Hematopoietic multipotent progenitor cell treated with erythropoietin and hydrocortisone succinate and interleukin-3 and kit ligand, for 8 days (in vitro differentiated cells): ENCODE measurements at regions not wholly inside any gene's neighbourhood (a gene's known extent, or its start where the extent isn't known, plus 50 kb on each side); places are given as distances from the start of the nearest gene placed in this dataset.
A peak's percentile ranks its signal among the peaks of the same experiment; 100 is the strongest.
"Not testable (repeated sequence)": the region's sequence is repeated elsewhere in the genome, so short reads cannot be mapped to it uniquely, and the experiment has no call there.

ENCODE experiments used
- DNase-seq: peaks from one replicate; pipeline ENCODE4 v3.0.0-alpha.2; 2015

DNA sequence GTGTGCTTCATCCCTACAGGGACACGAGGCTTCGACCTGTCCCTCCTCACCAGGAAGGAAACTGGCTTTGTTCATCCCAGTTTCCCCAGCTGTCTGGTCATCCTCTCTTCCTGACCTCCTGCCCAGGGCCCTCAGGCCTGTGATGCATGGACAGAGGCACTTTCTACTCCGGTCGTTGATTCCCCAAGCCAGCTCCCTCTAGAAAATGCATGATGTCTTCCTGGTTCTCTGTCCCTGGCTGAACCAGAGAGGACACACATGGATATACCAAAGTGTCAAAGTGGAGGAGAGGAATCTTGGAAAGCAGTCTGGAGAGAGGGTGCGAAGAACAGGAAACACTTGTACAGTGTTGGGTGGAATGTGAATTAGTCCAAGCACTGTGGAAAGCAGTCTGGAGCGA, 501.4 kb downstream of the TMEM121 start:
- not testable (repeated sequence) for DNase-seq

DNA sequence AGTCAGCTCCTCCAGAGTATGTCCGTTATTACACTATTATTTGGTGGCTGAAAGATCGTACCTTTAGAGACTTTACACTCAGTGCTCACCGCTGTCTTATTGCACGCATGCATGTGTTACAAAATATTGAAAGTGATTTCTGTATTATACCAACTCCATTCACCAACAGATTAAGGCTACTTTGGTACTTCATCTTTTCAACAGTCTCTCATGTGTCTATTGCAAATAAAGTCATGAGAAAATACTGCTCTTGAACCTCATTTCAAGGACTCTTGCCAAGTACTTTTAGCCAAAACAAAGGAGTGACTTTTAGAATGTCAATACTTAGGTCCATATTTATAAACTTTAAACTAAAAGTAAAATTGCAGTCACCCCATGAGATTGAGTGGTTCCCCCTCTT, 503.6 kb downstream of the TMEM121 start:
- DNase-seq = no peak

DNA sequence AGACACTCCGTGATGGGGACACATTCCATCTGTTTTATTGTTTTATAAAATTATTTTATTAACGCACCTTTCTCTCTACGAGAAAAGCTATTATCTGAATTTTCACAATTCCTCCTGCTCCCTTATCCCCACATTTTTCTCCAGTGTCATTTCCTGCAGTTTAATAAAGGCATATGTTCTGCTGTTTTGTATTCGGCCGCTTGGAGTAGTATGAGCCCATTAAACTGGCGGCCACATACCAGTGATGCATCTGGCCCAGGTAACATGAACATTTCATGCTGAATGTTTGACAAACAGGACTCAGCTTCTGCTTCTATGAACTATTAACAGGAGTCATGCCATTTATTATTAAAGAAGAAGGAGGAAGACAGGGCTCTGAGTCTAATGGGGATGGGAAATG, 511.0 kb downstream of the TMEM121 start:
- no peak for DNase-seq

DNA sequence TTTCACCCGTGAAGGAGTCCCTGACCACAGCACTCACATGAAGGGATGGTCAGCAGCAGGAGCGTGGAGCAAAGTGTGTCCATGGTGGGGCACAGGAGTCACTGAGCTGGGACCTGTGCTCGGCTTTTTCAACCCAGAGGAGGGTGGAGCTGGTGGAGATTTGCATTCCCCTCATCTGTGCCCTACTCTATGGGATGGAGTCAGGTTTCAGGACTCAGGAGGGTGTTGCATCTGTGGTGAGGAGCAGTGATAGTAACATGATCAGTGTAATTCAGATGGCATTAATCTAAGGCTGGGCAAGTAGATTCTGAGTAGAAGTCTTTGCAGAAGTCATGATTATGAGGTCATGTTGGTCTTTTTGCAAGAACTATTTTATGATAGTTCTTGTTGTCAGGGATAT, 511.9 kb downstream of the TMEM121 start:
- no peak for DNase-seq

DNA sequence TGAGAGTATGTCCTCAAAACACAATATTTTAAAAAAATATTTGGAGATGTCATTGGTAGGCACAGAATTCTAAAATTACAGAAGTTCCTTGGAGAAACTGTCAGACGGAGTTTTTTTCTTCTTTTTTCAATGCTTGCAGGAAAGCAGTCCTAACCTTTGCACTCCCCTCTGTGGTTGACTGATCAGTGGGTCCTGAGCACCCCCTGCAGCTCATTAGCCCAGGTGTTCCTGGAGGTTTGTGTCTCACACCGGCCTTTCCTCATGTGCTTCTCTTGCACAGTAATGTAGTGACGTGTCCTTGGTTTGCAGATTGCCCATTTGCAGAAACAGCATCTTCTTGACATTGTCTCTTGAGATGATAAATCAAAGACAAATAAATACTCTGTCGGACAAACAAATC, 513.0 kb downstream of the TMEM121 start:
- peak; percentile 29 for DNase-seq

DNA sequence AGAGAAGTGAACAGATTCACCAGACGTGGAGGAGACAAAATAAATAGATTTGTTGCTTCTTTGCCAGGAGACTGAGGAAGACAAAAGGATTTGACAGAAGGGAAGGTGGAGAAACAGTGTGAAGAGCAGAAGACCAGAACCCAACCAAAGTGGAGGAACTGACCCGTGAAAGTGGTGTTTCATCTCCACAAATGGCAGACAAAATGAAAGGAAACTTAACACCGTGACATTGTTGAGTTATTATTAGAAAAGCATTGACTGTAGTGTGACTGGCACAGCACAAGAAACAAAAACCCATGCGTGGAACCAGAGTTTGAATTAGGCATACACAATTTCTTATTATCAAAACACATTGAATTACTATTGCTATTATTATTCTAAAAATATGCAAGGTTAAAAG, 518.1 kb downstream of the TMEM121 start:
- DNase-seq = no peak

DNA sequence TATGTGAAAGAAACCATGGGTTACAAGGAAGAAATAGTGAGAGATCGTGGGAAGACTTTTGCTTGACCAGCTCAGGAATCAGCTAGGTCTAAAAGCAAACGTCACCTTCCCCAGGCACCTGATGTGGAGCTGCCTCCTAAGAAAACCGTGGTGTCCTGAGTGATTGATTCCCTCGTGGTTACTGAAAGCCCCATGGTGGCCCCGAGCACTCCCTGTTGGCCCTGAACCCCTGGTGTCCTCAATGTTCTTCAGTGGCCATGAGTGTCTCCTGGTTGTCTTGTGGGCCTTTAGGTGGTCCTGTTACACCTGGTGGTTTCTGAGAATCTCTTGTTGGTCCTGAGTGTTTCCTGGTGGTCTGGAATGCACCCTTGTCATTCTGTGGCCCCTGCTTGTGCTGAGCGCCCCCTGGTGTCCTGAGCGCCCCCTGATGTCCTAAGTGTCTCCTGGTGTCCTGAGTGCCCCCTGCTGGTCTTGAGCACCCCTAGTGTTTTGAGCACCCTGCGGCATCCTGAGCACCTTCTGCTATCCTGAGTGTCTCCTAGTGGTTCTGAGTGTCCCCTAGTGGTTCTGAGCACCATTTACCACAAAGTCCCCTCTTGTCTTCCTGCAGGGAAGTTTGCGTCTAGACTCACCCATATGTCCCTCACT, 518.7 kb downstream of the TMEM121 start:
- DNase-seq = peak; percentile 88

DNA sequence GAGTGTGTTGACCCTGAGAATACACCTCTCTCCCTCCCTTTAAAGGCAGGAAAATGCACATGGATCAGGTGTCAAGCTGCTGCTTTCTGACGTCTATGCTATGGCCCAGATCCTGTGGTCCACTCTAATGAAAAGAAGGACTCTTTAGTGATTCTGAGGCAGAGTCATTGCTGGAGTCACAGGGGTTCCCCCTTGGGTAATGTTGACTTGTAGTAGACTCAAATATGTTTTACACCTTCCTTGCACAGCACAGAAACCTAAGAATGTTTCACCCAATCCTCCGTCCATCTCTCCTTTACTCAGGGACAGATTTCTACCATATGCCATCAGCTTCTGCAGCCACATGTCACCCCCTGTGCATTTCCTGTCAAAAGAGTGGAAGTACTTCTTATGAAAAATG, 525.4 kb downstream of the TMEM121 start:
- DNase-seq = no peak

DNA sequence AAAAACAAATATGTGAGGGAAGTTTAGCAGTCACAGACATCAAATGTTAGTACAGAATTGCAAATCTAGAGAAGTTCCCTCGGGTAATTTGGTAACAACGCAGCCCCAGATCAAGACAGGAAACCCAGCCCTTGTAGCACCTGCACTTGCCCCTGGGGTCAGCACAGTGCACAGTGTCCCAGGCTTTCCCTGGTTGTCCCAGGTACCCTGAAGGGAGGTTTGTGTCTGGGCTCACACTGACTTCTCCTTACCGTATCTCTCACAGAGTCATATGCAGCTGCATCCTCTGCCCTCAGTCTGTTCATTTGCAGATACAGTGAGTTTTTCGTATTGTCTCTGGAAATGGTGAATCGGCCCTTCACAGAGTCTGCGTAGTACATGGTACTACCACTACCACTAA, 528.9 kb downstream of the TMEM121 start:
- no peak for DNase-seq

DNA sequence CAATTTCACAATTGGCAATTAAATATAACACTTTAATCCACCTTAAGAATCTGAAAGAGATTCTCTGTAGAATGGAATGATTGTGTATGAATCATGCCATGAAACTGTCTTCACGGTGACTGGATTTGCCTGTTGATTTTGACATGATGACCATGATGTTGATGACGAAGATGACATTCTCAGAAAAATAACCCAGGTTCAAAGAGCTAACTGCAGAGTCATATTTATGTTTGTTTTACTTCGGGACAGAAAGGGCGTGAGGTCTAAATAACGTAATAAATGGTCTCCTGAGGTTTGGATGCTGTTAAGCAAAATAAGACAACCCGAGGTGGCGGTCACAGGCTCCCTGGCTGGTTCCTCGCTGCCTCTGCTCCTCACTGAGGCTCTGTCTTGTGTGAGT, 532.0 kb downstream of the TMEM121 start:
- no peak for DNase-seq

DNA sequence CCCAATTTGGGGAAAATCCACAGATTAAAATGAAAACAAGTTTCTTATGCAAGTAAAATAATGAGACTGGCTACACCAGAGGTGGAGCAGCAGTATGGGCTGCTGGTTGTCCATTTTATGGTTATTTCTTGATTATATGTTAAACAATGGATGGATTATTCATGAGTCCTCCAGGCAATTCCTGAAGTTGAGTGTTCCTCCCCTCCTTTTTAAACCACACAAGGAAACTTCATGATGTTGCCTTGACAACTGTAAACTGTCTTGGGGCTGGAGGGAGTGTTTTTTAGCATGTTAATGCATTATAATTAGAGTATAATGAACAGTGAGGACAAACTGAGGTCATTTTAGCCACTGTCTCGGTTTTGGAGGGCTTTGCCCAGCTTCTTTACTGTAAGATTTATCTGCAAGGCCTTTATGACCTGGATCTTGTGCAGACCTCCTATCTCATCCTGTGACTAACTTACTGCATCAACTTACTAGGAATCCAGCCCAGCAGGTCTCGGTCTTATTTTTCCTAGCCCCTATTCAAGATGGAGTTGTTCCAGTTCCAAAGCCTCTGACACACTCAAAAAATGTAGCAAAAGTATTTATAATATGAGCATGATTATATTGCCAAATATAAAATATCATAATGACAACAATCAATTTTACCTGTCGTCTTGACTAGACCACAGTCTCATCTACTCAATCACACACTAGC, 534.0 kb downstream of the TMEM121 start:
- no peak for DNase-seq

DNA sequence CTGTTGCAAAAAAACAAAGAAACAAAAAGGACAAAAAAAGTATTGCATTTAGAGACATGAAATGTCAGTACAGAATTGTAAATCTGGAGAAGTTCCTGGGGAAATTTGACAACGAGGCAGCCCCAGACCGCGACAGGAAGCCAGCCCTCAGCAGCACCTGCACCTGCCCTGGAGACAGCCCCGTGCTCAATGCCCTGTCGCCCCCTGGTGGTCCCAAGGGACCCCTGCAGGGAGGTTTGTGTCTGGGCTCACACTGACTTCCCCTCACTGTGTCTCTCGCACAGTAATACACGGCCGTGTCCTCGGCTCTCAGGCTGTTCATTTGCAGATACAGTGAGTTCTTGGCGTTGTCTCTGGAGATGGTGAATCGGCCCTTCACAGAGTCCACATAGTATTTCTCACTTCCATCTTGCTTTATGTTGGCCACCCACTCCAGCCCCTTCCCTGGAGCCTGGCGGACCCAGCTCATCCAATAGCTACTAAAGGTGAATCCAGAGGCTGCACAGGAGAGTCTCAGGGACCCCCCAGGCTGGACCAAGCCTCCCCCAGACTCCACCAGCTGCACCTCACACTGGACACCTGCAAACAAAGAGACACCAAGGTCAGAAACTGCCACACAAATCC, 535.6 kb downstream of the TMEM121 start:
- DNase-seq = peak; percentile 16

DNA sequence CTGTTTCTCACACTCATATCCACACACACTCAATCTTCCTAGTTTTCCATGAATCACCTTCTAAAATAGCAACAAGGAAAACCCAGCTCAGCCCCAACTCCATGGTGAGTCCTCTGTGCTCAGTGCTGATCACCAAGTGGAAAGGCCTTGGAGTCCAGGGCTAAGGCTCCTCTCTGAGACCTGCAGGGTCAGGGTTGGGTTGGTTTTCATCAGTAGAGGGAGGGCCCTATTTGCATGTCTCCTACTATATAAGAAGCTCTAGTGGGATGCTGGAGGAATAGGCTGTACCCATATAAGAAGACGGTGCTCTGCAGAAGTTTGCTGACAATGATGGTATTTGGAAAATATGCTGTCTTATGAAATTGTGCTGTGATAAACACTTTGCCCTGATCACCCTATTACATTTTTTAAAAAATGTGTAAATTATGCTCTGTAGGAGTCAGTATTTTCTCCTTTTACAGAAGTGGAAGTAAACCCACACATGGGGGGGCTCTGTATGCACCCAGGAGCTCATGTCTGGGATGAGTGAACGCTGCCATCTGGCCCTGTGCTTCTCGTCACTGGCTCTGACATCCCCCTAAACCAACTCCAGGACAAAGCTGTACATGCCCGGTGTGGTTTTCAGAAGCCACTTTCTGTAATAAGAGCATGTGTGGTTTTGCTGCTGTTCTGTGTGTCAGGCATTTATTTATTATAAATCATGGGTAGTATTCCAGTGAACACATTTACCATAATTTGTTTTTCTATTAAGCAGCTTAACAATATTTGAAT, 536.3 kb downstream of the TMEM121 start:
- DNase-seq = no peak

DNA sequence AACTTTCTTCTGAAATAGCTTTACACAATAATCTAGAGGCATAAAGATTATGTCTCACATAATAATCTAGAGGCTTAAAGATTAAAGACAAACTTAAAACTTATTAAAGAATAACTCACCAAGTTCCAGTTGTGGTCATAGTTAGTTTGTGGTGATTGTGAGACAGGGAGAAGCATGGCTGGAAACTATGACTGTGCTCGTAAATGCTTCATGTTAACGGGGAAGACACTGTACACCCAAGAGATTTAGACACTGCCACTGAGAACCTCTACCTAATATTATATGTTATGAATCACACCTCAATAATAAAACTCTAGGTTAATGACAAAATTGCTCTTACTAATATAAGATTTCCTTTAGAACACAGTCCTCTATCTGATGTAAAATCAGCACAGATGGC, 541.6 kb downstream of the TMEM121 start:
- DNase-seq = no peak

DNA sequence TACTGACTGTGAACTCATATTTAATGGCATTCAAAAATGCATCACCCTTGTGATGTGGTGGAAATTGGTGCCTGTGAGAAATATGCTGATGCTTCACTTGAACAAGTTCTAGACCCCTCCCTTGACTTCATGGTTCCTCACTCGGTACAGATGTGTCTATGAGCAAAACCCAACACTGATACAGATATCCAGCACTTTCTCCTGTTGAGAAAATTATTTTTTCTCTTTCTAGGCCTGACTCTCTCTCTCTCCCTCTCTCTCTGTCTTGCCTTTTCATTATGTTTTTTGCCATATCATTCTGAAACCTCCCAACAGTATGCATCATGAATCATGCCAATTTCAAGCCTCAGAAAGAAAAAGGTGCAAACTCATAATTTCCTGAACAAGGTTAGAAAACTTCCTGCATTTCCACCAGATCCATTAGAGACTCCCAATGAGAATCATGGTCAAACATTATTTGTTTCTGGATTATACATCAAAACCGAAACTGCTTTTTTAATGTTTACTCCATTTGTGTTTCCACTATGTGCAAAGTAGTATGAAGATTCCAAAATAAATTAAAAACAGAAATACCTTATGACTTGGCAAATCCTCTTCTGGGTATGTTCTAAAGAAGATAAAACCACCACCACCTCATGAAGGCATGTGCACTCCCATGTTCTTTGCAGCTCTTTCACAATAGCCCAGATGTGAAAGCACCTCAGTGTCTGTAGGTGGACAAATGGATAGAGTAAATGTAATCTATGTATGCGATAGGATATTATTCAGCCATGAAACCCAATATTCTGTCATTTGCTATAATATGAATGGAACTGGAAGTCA, 543.6 kb downstream of the TMEM121 start:
- DNase-seq = no peak

DNA sequence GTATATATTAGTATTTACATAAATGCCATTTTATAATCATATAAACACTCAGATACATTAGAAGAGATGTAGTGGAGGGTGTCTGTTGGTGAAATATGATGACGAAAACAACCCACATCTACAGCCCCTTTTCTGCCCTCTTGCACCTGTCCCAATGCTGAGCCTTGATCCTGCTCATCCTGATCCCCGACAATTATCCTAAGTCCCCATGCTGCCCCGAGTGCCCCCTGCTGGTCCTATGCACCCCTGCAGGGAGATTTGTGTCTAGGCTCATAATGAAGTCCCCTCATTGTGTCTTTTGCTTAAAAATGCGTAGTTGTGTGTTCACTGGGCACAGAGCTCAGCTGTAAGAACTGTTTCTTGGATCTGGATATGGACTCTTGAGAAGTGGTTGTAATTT, 554.5 kb downstream of the TMEM121 start:
- no peak for DNase-seq

DNA sequence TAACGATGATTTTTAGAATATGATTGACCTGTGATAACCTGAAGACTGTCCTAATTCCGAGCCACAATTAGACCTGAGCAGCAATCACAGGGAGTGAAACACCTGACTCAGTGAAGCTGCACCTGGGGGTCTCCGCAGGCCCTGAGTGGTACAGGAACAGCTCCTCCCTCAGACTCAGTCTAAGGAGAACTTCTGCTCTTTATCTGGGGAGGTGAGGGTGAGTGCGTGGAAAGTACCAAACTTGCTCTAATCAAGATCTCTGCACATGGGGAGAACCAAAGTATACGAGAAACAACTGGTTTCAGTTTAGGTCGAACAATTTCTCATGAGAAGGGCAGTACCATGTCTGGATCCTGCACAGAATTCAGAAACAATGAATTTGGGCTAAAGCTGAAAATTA, 555.3 kb downstream of the TMEM121 start:
- DNase-seq = not testable (repeated sequence)

DNA sequence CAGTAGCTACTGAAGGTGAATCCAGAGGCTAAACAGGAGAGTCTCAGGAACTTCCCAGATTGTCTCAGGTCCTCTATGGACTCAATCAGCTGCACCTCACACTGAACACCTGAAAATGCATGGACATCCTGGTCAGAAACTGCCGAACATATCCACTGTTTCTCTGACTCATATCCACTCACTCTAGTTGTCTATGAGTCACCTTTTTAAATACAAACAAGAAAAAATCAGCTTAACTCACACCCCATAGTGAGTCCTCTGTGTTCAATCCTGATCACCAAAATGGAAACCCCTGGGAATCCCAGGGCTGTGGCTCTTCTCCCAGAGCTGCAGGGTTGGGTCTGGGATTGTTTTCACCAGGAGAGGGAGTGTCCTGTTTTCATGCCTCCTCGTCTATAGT, 556.7 kb downstream of the TMEM121 start:
- no peak for DNase-seq

DNA sequence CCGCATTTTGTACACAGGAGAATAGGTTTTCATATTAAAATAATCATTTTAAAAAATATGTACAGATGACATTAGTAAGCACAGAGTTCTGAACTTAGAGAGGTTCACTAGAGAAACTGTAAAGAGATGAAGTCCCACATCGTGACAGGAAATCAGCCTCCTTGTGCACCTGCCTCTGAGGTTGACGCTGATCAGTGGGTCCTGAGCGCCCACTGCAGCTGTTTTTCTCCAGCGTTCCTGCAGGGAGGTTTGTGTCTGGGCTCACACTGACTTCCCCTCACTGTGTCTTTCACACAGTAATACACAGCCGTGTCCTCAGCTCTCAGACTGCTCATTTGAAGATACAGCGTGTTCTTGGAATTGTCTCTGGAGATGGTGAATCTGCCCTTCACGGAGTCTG, 561.5 kb downstream of the TMEM121 start:
- DNase-seq = no peak

DNA sequence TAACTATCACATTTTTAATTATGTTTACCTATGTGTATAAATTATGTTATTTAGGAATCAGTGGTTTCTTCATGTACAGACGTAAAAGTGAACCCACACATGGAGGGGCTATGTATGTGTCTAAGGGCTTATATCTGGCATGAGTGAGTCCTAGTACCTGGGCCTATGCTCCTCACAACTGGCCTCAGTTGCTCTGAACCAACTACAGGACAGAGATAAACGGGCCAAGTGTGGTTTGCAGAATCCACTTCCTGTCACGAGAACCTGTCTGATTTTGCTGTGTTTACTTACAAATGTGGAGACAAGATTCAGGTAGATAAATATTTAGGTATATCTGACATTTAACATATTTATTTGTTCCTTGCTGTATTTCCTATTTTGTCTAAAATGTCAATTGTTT, 562.5 kb downstream of the TMEM121 start:
- DNase-seq = not testable (repeated sequence)

DNA sequence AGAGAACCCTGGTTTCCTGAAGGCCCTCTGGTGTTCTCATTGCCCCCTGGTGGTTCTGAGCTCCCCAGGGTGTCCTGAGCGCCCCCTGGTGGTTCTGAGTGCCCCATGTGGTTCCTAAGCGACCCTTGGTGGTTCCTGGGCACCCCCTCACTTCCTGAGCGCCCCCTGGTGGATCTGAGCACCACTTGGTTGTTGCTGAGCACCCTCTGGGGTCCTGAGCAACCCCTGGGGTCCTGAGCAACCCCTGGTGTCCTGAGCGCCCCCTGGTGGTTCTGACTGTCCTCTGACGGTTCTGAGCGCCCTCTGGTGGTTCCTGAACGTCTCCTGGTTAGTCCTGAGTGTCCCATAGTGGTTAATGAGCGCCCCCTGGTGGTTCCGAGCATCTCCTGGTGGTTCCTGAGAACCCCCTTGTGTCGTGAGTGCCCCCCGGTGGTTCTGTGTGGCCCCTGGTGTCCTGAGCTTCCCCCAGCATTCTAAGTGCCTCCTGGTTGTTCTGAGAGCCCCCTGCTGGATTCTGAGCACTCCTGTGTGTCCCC, 568.3 kb downstream of the TMEM121 start:
- peak; percentile 75 for DNase-seq

DNA sequence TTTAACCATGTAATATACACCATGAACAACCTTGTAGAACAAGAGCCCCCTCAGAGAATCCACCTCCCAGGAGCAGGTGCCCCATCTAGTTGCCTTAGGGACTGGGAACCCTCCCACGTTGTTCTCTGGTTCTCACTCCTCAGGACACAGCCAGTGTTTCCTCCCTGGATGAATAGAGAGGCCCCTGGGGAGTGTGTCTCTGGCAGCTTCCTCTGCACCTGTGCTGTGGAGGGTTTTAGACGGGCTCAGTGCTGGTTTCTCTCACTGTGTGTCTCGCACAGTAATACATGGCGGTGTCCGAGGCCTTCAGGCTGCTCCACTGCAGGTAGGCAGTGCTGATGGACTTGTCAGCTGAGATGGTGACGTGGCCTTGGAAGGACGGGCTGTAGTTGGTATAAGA, 581.3 kb downstream of the TMEM121 start:
- no peak for DNase-seq

DNA sequence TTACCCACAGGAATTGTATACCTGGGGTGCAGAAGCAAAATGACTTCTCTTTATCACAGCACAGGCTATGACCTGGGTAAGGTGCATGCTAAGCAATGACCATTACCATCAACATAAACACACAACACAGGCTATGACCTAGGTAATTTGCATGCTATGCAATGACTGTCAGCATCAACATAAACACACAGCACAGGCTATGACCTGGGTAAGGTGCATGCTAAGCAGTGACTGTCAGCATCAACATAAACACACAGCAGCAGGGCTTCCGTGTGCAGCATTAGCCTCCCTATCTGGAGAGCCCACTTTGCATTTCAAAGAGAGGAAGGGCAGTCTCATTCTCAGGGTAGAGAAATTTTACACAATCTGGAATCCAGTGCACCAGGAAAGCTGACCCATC, 583.0 kb downstream of the TMEM121 start:
- DNase-seq = no peak
